ENCODE measurements at regions not wholly inside any gene's neighbourhood (a gene's known extent, or its start where the extent isn't known, plus 50 kb on each side); places are given as distances from the start of the nearest gene placed in this dataset.

GRCh38 chr15:77727635-77728304 lies 95.1 kb upstream of the LINGO1 start:
- DNase-seq = no peak

- no peak for DNase-seq
These were observed 92.0 kb upstream of the LINGO1 start for GRCh38 chr15:77724715-77725114.

- DNase-seq = no peak
These were observed 91.0 kb upstream of the LINGO1 start for GRCh38 chr15:77723756-77724155.

- DNase-seq = no peak
These were observed 90.2 kb upstream of the LINGO1 start for GRCh38 chr15:77722759-77723460.

GRCh38 chr15:77721963-77722362 lies 89.3 kb upstream of the LINGO1 start:
- no peak for DNase-seq

GRCh38 chr15:77720655-77721054 lies 87.9 kb upstream of the LINGO1 start:
- no peak for DNase-seq

GRCh38 chr15:77720173-77720572 lies 87.5 kb upstream of the LINGO1 start:
- DNase-seq = no peak

GRCh38 chr15:77719450-77719849 lies 86.7 kb upstream of the LINGO1 start:
- DNase-seq = no peak

GRCh38 chr15:77717333-77717990 lies 84.8 kb upstream of the LINGO1 start:
- no peak for DNase-seq

GRCh38 chr15:77716632-77717332 lies 84.1 kb upstream of the LINGO1 start:
- DNase-seq = no peak

GRCh38 chr15:77715860-77716259 lies 83.1 kb upstream of the LINGO1 start:
- no peak for DNase-seq

GRCh38 chr15:77715051-77715450 lies 82.3 kb upstream of the LINGO1 start:
- DNase-seq = no peak

GRCh38 chr15:77714555-77714954 lies 81.8 kb upstream of the LINGO1 start:
- no peak for DNase-seq

GRCh38 chr15:77714023-77714422 lies 81.3 kb upstream of the LINGO1 start:
- no peak for DNase-seq

- DNase-seq = no peak
These were observed 80.6 kb upstream of the LINGO1 start for GRCh38 chr15:77713281-77713680.

GRCh38 chr15:77712438-77712837 lies 79.7 kb upstream of the LINGO1 start:
- no peak for DNase-seq

- DNase-seq = no peak
These were observed 77.9 kb upstream of the LINGO1 start for GRCh38 chr15:77710637-77711036.

GRCh38 chr15:77710206-77710605 lies 77.5 kb upstream of the LINGO1 start:
- no peak for DNase-seq

GRCh38 chr15:77709135-77709886 lies 76.6 kb upstream of the LINGO1 start:
- DNase-seq = no peak

GRCh38 chr15:77706482-77707244 lies 74.0 kb upstream of the LINGO1 start:
- no peak for DNase-seq

- DNase-seq = no peak
These were observed 69.7 kb upstream of the LINGO1 start for GRCh38 chr15:77702211-77702957.
